Subcutaneous abdominal adipose tissue (tissue), 5 donors: ENCODE measurements at regions not wholly inside any gene's neighbourhood (a gene's known extent, or its start where the extent isn't known, plus 50 kb on each side); places are given as distances from the start of the nearest gene placed in this dataset.

Experiments used
- H3K27ac ChIP-seq: one replicate; pipeline ENCODE4 v1.7.0; 2013; ENCODE audit warnings: low read depth, mild to moderate bottlenecking, inconsistent platforms, low read length, moderate library complexity
- H3K27me3 ChIP-seq, 5 donors: one replicate each; pipeline ENCODE4 v1.7.0; 2013; ENCODE audit warnings: low read length in 5 of 5, inconsistent platforms in 1 of 5; ENCODE audit not compliant: control insufficient read depth in 5 of 5, insufficient read depth in 4 of 5
- H3K36me3 ChIP-seq, 5 donors: one replicate each; pipeline ENCODE4 v1.7.0; 2013; ENCODE audit warnings: low read length in 5 of 5; ENCODE audit not compliant: control insufficient read depth in 5 of 5, insufficient read depth in 5 of 5
- H3K4me1 ChIP-seq, 5 donors: one replicate each; pipeline ENCODE4 v1.7.0; 2013; ENCODE audit warnings: low read length in 5 of 5, mild to moderate bottlenecking in 3 of 5, moderate library complexity in 1 of 5; ENCODE audit not compliant: control insufficient read depth in 5 of 5, insufficient read depth in 5 of 5
- H3K4me3 ChIP-seq, 5 donors: one replicate each; pipeline ENCODE4 v1.7.0; 2013; ENCODE audit warnings: low read length in 5 of 5, low read depth in 1 of 5
- H3K9ac ChIP-seq, 5 donors: one replicate each; pipeline ENCODE4 v1.7.0; 2013; ENCODE audit warnings: low read length in 5 of 5, mild to moderate bottlenecking in 4 of 5, moderate library complexity in 3 of 5
- H3K9me3 ChIP-seq, 5 donors: one replicate each; pipeline ENCODE4 v1.7.0; 2013; ENCODE audit warnings: low read length in 5 of 5; ENCODE audit not compliant: control insufficient read depth in 5 of 5
- donor health status: healthy.
- donor health status: healthy.
- donor health status: healthy.
- donor health status: healthy.
- donor health status: healthy.

DNA sequence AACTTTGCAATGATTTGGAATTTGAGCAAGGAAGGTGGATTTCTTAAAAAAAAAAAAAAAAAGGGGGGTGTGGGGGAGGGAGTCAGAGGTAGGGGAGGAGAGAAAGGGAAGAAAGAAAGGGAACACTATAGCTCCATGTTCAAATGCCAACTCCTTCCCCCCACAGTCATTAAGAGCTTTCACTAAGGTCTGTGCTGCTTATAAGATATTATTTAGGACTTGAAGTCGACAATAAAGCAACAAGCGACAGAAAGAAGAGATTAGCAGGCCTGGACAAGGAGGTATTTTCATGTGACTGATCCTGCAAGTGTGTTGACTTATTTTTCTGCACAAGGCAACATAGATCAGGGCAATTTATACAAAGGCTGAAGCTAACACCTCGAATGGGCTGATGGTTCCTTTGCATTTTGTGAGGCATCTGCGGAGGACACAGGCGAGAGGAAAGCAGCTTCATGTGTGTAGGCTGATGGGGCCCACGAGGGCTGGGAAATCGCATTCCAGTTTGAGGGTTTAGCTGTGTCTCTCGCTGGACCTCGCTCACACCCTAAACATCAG lies 382.0 kb downstream of the SOX11 start:
- H3K4me3 ChIP-seq = no peak overlapping the region

DNA sequence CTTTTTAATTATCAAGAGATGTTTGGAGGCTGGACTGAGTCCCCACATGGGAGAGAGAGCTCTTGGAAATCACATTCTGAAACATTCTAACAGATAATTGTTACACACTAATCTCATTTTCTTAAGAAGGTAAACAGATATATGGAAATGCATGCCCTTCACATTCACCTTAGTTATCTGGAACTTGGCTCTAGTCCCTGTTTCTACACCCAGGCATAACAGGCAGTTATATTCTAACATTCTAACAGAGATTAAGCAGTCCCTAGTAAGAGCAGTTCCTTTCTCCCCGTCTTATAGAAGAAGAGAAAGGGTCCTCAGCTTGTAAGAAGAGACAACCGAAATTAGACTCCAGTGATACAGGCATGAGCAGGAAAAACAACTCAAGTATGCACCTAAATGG lies 385.4 kb downstream of the SOX11 start:
- H3K4me1 ChIP-seq = no peaks in the 10 kb centered on the region
- H3K27ac ChIP-seq = no peak overlapping the region
- H3K36me3 ChIP-seq = no peaks in the 10 kb centered on the region
- H3K27me3 ChIP-seq = no peaks in the 10 kb centered on the region
- no peaks in the 10 kb centered on the region for H3K9me3 ChIP-seq
- H3K4me3 ChIP-seq = no peak overlapping the region
- no peak overlapping the region for H3K9ac ChIP-seq

More for the DNA sequence above, 382.0 kb downstream of the SOX11 start:
- Histone ChIP-seq H3K9me3 (no peaks in the 10 kb centered on the region), H3K4me1 (no peaks in the 10 kb centered on the region), H3K9ac (no peak overlapping the region), H3K36me3 (no peaks in the 10 kb centered on the region), H3K27ac (no peak overlapping the region), H3K27me3 (no peaks in the 10 kb centered on the region)

DNA sequence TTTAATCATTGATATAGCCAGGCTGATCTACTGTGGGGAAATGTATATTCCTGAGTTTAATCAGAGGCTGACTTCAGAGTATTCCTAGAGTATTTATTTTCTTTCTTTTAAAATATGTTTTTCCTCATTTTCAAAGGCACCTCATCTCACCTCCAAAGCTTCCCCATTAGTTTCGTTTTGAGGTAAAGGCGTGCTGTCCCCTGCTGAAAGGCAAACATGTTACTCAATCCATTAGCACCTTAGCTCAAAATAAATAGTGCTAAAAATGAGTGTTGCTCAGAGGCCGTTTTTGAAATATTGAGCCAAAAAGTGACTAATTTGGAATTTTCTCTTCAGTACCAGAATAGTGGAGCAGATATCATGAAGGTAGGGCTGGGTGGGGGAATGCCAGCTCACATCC lies 386.2 kb downstream of the SOX11 start:
- Histone ChIP-seq H3K9ac (no peak overlapping the region), H3K4me3 (no peak overlapping the region), H3K27ac (no peak overlapping the region), H3K9me3 (no peaks in the 10 kb centered on the region), H3K36me3 (no peaks in the 10 kb centered on the region), H3K27me3 (no peaks in the 10 kb centered on the region), H3K4me1 (no peaks in the 10 kb centered on the region)

DNA sequence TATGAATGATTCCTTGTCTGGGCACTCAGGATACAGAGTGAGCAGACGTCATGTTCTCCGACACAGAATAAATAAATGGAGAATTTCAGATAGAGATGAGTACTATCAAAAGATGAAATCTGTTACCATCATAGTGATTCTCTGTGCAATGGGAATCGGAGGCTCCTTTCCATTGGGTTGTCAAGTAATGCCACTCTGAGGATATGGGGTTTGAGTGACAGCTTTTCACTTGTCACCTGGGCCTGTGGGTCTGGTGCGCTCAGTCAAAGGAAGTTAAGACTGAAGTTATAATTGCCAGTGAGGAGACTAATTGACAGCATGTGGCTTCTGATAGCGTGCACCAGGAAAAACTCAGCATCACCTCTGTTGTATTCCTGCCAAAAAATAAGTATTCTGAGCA lies 387.2 kb downstream of the SOX11 start:
- H3K27ac ChIP-seq = no peak overlapping the region
- no peaks in the 10 kb centered on the region for H3K36me3 ChIP-seq
- H3K4me1 ChIP-seq = no peaks in the 10 kb centered on the region
- H3K9ac ChIP-seq = no peak overlapping the region
- no peaks in the 10 kb centered on the region for H3K27me3 ChIP-seq
- H3K4me3 ChIP-seq = no peak overlapping the region
- H3K9me3 ChIP-seq = no peaks in the 10 kb centered on the region

DNA sequence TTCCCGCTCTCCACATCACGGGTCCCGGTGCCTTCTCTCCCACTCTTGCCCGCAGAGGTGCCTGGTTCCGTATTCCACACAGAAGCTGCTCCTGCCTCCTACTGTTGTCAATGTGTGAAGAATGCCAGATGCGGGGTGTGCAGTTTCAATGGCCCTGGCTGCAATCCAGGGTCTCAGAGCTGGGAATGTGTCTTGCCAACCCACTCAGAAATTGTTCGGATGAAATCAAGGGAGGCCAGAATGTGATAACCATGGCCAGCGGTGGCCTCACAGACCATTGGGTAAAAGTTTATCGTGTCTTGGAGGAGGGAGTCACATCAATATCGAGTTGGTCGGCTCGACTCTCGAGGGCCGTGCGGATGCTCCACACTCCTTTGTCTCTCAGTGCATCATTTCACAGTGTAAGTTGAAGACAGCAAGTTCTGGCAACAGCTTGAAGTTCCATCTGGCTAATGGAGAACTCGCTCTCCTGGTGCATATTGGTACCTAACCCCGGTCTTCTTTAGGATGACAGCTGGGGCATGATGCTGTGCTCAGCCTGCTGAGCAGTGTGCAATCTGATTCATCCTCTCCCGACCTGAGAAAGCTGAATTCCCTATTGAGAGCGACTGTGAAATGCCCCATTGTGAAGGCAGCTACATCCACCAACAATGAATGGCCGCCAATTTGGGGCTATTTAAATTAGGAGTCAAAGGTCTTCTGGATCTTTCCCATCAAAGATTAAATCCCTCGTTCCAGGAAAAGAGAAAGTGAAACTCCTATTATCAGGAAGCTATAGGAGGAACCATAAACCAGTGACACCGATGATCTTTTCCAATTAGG lies 389.0 kb downstream of the SOX11 start:
- H3K27me3 ChIP-seq = no peaks in the 10 kb centered on the region
- no peak overlapping the region for H3K9ac ChIP-seq
- H3K36me3 ChIP-seq = no peaks in the 10 kb centered on the region
- H3K4me3 ChIP-seq = no peak overlapping the region
- H3K27ac ChIP-seq = no peak overlapping the region
- peaks cover 0 to 2% (median 0%) of the 10 kb centered on the region in 5 donors for H3K9me3 ChIP-seq
- H3K4me1 ChIP-seq = no peaks in the 10 kb centered on the region

DNA sequence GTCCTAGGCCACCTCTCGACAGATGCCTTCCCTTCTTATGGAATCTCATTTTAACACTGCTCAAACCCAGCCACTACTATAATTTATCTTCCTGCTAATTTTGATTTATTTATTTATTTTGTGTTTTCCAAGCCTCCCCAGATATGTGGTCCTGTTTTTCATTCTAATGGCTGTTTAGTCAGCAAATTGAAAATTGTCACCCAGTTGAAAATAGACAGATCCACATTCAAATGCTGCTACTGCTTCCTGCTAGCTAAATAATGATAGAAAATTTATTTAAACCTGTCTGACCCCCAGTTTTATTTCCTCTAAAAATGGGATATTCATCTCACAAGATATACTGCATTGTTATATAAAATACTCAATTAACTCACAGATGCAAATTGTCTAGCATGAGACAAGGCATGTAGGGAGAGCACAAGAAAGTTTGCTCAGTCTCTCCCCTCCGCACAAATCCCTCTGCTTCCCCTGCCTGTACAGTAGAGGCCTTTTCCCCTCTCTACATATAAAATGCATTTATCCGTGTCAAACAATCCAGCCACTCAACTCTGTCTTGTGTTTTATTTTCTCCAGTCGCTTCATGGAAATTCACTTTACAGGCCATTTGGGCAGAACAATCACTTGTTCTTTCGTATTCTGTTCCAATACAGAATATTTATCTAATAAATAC lies 389.9 kb downstream of the SOX11 start:
- no peak overlapping the region for H3K4me3 ChIP-seq
- H3K27ac ChIP-seq = no peak overlapping the region
- H3K4me1 ChIP-seq = no peaks in the 10 kb centered on the region
- no peak overlapping the region for H3K9ac ChIP-seq
- no peaks in the 10 kb centered on the region for H3K27me3 ChIP-seq
- peaks cover 0 to 3% (median 0%) of the 10 kb centered on the region in 5 donors for H3K9me3 ChIP-seq
- H3K36me3 ChIP-seq = no peaks in the 10 kb centered on the region

DNA sequence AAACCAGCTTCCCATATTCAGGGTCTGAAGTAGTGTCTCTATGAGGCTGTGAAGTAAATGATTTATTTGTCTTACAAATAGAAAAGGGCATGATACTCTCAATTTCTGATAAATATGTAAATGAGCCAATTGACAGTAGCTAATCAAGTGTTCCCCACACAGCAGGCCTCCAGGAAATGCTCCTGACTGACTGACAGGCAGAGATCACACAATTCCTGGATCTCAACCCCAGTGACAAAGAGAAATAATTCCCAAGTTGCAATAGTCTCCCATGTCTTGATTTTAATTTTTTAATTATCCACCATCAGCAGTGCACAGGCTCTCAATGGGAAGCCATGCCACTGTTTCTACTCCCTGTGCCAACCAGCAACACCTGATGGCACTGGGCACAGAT lies 390.4 kb downstream of the SOX11 start:
- no peak overlapping the region for H3K27ac ChIP-seq
- no peak overlapping the region for H3K9ac ChIP-seq
- H3K4me1 ChIP-seq = no peaks in the 10 kb centered on the region
- no peak overlapping the region for H3K4me3 ChIP-seq
- H3K9me3 ChIP-seq = peaks cover 0 to 6% (median under 1%) of the 10 kb centered on the region in 5 donors
- no peaks in the 10 kb centered on the region for H3K36me3 ChIP-seq
- no peaks in the 10 kb centered on the region for H3K27me3 ChIP-seq

DNA sequence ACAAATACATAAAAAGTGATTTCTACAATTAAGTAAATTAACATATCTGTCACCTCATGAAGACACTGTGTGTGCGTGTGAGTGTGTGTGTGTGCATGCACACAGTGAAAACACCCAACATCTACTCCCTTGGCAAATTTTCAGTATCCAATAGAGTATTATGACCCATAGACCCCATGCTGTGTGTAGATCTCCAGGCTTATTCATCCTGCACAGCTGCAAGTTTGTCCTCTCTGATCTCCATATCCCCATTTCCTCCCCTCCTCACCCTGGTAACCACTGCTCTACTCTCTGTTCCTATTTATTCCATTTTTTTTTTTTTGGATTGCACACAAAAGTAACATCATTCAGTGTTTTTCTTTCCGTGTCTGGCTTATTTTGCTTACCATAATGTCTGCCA lies 391.0 kb downstream of the SOX11 start:
- no peaks in the 10 kb centered on the region for H3K36me3 ChIP-seq
- H3K4me3 ChIP-seq = no peak overlapping the region
- H3K9me3 ChIP-seq = peaks cover 0 to 7% (median 3%) of the 10 kb centered on the region in 5 donors
- no peaks in the 10 kb centered on the region for H3K4me1 ChIP-seq
- H3K27me3 ChIP-seq = no peaks in the 10 kb centered on the region
- H3K9ac ChIP-seq = no peak overlapping the region
- H3K27ac ChIP-seq = no peak overlapping the region

DNA sequence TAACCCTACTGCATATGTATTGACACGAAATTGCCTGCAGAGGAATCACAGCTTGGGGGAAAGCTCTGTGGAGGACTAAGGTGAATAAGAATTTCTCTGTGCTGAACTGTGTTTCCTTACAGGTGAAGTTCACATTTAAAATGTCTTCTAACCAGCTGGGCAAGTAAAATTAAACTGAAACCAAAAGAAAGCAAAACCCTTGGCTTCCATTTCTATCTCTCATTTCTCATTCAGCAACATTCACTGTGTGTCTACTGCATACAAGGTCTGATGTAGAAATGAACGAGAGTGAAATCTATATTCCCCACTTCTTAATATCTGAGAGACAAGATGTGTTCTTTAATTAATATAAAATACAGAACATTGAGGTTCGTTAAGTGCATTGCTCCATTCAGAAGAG lies 397.3 kb downstream of the SOX11 start:
- Histone ChIP-seq H3K27ac (no peak overlapping the region), H3K4me3 (no peak overlapping the region), H3K9ac (no peak overlapping the region), H3K4me1 (no peaks in the 10 kb centered on the region), H3K27me3 (no peaks in the 10 kb centered on the region), H3K36me3 (no peaks in the 10 kb centered on the region), H3K9me3 (peaks cover 0 to 7% (median 3%) of the 10 kb centered on the region in 5 donors)

DNA sequence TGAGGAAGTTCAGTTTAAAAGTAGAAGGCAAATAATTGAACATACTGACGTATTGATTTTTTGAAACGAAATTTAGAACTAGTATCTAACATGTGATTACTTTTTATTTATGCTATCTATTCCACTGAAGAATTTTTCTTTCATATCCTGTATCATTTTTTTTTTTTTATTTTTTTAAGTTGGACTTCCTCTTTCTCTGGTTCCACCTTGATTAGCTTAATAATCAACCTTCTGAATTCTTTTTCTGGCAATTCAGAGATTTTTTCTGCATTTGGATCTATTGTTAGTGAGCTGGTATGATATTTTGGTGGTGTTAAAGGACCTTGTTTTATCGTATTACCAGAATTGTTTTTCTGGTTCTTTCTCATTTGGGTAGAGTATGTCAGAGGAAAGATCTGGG lies 411.2 kb downstream of the SOX11 start:
- Histone ChIP-seq H3K27me3 (peaks cover 0 to 3% (median 0%) of the 10 kb centered on the region in 5 donors), H3K27ac (no peak overlapping the region), H3K9ac (no peak overlapping the region), H3K9me3 (no peaks in the 10 kb centered on the region), H3K4me1 (no peaks in the 10 kb centered on the region), H3K36me3 (no peaks in the 10 kb centered on the region), H3K4me3 (no peak overlapping the region)
